GM12801 (cell line): ENCODE measurements at regions not wholly inside any gene's neighbourhood (a gene's known extent, or its start where the extent isn't known, plus 50 kb on each side); places are given as distances from the start of the nearest gene placed in this dataset.

Source experiments
- CTCF ChIP-seq: IDR thresholded peaks from one replicate; pipeline ENCODE4 v1.5.1; 2011; ENCODE audit warnings: control low read depth; ENCODE audit not compliant: insufficient read length; ENCODE audit errors: extremely low read depth

GRCh38 chr15:38991126-38991525 is 426.5 kb upstream of the RASGRP1 start:
- TF ChIP-seq CTCF: no peak

- TF ChIP-seq CTCF: no peak
These were observed 427.1 kb upstream of the RASGRP1 start for GRCh38 chr15:38991701-38992100.

- no peak for TF ChIP-seq CTCF
These were observed 427.9 kb upstream of the RASGRP1 start for GRCh38 chr15:38992506-38992905.

GRCh38 chr15:38992930-38993329 is 428.3 kb upstream of the RASGRP1 start:
- TF ChIP-seq CTCF: no peak

GRCh38 chr15:38994310-38994709 is 429.7 kb upstream of the RASGRP1 start:
- no peak for TF ChIP-seq CTCF

- no peak for TF ChIP-seq CTCF
These were observed 431.6 kb upstream of the RASGRP1 start for GRCh38 chr15:38996111-38996631.

GRCh38 chr15:38997841-38998240 is 433.2 kb upstream of the RASGRP1 start:
- TF ChIP-seq CTCF: no peak
